ENCODE measurements at regions not wholly inside any gene's neighbourhood (a gene's known extent, or its start where the extent isn't known, plus 50 kb on each side); places are given as distances from the start of the nearest gene placed in this dataset.

GRCh38 chr2:17191223-17191622, 327.0 kb downstream of the RAD51AP2 start:
- Histone ChIP-seq H3F3A (ENCODE audit: insufficient read depth, low read length) (no peaks in the 10 kb centered on the region), H3K36me3 (replicated peaks; ENCODE audit: insufficient read depth, low read length) (no peaks in the 10 kb centered on the region), H3K4me1 (ENCODE audit: low read length) (no peaks in the 10 kb centered on the region), H3K9me3 (replicated peaks; ENCODE audit: insufficient read depth, low read length) (no peaks in the 10 kb centered on the region), H3K9ac (ENCODE audit: low read length) (no peak overlapping the region), H3K27me3 (replicated peaks; ENCODE audit: insufficient read depth, low read length) (no peaks in the 10 kb centered on the region), H2AFZ (ENCODE audit: low read length) (no peak overlapping the region), H3K4me3 (ENCODE audit: low read length) (no peak overlapping the region), H3K9me2 (replicated peaks; ENCODE audit: insufficient read depth, low read length) (no peaks in the 10 kb centered on the region), H4K20me1 (ENCODE audit: insufficient read depth, low read length) (no peaks in the 10 kb centered on the region), H3K79me2 (ENCODE audit: low read length) (no peaks in the 10 kb centered on the region), H3K27ac (ENCODE audit: low read length) (no peak overlapping the region), H3K4me2 (ENCODE audit: low read depth, low read length) (no peak overlapping the region)
- TF ChIP-seq EZH2phosphoT487 (IDR thresholded peaks at IDR 0.05; ENCODE audit: low read length) (no peak), EZH2 (optimal IDR thresholded peaks at IDR 0.05; ENCODE audit: low read depth, low read length) (no peak)
- TF ChIP-seq, protein P1, sequence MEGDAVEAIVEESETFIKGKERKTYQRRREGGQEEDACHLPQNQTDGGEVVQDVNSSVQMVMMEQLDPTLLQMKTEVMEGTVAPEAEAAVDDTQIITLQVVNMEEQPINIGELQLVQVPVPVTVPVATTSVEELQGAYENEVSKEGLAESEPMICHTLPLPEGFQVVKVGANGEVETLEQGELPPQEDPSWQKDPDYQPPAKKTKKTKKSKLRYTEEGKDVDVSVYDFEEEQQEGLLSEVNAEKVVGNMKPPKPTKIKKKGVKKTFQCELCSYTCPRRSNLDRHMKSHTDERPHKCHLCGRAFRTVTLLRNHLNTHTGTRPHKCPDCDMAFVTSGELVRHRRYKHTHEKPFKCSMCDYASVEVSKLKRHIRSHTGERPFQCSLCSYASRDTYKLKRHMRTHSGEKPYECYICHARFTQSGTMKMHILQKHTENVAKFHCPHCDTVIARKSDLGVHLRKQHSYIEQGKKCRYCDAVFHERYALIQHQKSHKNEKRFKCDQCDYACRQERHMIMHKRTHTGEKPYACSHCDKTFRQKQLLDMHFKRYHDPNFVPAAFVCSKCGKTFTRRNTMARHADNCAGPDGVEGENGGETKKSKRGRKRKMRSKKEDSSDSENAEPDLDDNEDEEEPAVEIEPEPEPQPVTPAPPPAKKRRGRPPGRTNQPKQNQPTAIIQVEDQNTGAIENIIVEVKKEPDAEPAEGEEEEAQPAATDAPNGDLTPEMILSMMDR (IDR thresholded peaks at IDR 0.05; ENCODE audit: low read length): no peak
- DNase-seq: no peak

GRCh38 chr2:17190527-17190926, 327.7 kb downstream of the RAD51AP2 start:
- DNase-seq: no peak
- Histone ChIP-seq H3K4me1 (ENCODE audit: low read length) (no peaks in the 10 kb centered on the region), H3F3A (ENCODE audit: insufficient read depth, low read length) (no peaks in the 10 kb centered on the region), H3K4me3 (ENCODE audit: low read length) (no peak overlapping the region), H4K20me1 (ENCODE audit: insufficient read depth, low read length) (no peaks in the 10 kb centered on the region), H3K9ac (ENCODE audit: low read length) (no peak overlapping the region), H3K79me2 (ENCODE audit: low read length) (no peaks in the 10 kb centered on the region), H3K27ac (ENCODE audit: low read length) (no peak overlapping the region), H3K27me3 (replicated peaks; ENCODE audit: insufficient read depth, low read length) (no peaks in the 10 kb centered on the region), H2AFZ (ENCODE audit: low read length) (no peak overlapping the region), H3K36me3 (replicated peaks; ENCODE audit: insufficient read depth, low read length) (no peaks in the 10 kb centered on the region), H3K9me3 (replicated peaks; ENCODE audit: insufficient read depth, low read length) (no peaks in the 10 kb centered on the region), H3K4me2 (ENCODE audit: low read depth, low read length) (no peak overlapping the region), H3K9me2 (replicated peaks; ENCODE audit: insufficient read depth, low read length) (no peaks in the 10 kb centered on the region)
- no peak for TF ChIP-seq EZH2 (optimal IDR thresholded peaks at IDR 0.05; ENCODE audit: low read depth, low read length)
- TF ChIP-seq, protein P1 (IDR thresholded peaks at IDR 0.05; ENCODE audit: low read length): no peak
- no peak for TF ChIP-seq EZH2phosphoT487 (IDR thresholded peaks at IDR 0.05; ENCODE audit: low read length)

DNA sequence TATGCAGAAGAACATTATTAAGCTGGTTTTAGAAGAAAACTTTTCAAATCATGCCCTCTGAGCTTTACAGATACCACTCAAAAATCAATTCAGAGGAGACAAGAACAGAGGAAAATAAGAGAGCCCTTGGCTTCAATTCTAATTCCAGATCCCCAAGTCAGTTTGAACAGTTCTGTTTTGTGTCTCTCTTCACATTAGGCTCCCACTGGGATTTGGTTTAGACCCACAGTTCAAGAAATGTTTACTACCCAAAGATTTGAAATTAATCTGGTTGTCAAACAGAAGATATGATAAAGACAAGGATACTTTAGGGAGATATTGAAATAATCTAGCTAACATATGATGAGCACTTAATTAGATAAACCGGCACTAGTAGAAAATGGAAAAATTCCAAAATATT, 329.5 kb downstream of the RAD51AP2 start:
- no peaks in the 10 kb centered on the region for H3K9me3 ChIP-seq (replicated peaks; ENCODE audit: insufficient read depth, low read length)
- DNase-seq: no peak

More for the DNA sequence above, 329.5 kb downstream of the RAD51AP2 start:
- Histone ChIP-seq H3K4me3 (ENCODE audit: low read length) (no peak overlapping the region), H3K27ac (ENCODE audit: low read length) (no peak overlapping the region), H4K20me1 (ENCODE audit: insufficient read depth, low read length) (no peaks in the 10 kb centered on the region), H3K79me2 (ENCODE audit: low read length) (no peaks in the 10 kb centered on the region), H3K9ac (ENCODE audit: low read length) (no peak overlapping the region), H2AFZ (ENCODE audit: low read length) (no peak overlapping the region), H3K36me3 (replicated peaks; ENCODE audit: insufficient read depth, low read length) (no peaks in the 10 kb centered on the region), H3K4me1 (ENCODE audit: low read length) (no peaks in the 10 kb centered on the region), H3K27me3 (replicated peaks; ENCODE audit: insufficient read depth, low read length) (no peaks in the 10 kb centered on the region), H3K4me2 (ENCODE audit: low read depth, low read length) (no peak overlapping the region), H3F3A (ENCODE audit: insufficient read depth, low read length) (no peaks in the 10 kb centered on the region), H3K9me2 (replicated peaks; ENCODE audit: insufficient read depth, low read length) (no peaks in the 10 kb centered on the region)
- TF ChIP-seq, protein P1 (IDR thresholded peaks at IDR 0.05; ENCODE audit: low read length): no peak
- TF ChIP-seq EZH2 (optimal IDR thresholded peaks at IDR 0.05; ENCODE audit: low read depth, low read length) (no peak), EZH2phosphoT487 (IDR thresholded peaks at IDR 0.05; ENCODE audit: low read length) (no peak)
